ENCODE measurements at regions not wholly inside any gene's neighbourhood (a gene's known extent, or its start where the extent isn't known, plus 50 kb on each side); places are given as distances from the start of the nearest gene placed in this dataset.
A peak's percentile ranks its signal among the peaks of the same experiment; 100 is the strongest.
"Not testable (repeated sequence)": the region's sequence is repeated elsewhere in the genome, so short reads cannot be mapped to it uniquely, and the experiment has no call there.

DNA sequence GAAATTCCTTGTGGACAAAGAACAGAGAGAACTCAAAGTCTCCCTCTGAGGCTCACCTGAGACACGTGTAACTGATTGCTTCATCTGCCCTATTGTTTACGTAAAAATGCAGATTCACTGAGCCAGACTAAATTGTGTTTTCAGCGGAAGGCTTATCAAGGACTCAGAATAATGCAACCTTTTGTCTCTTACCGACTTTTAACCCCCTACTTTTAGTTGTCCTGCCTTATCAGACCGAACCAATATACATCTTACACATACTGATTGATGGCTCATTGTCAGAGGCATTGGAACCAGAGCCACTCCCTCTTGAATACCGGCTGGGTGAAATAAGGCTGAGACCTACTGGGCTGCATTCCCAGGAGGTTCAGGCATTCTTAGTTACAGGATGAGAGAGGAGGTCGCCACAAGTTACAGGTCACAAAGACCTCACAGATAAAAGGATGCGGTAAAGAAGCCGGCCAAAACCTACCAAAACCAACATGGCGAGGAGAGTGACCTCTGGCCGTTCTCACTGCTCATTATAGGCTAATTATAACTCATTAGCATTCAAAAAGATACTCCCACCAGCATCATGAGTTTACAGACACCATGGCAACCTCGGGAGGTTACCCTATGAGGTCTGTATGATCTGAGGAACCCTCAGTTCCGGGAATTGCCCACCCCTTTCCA lies 95.5 kb upstream of the ZNF184 start:
- no peak for DNase-seq

DNA sequence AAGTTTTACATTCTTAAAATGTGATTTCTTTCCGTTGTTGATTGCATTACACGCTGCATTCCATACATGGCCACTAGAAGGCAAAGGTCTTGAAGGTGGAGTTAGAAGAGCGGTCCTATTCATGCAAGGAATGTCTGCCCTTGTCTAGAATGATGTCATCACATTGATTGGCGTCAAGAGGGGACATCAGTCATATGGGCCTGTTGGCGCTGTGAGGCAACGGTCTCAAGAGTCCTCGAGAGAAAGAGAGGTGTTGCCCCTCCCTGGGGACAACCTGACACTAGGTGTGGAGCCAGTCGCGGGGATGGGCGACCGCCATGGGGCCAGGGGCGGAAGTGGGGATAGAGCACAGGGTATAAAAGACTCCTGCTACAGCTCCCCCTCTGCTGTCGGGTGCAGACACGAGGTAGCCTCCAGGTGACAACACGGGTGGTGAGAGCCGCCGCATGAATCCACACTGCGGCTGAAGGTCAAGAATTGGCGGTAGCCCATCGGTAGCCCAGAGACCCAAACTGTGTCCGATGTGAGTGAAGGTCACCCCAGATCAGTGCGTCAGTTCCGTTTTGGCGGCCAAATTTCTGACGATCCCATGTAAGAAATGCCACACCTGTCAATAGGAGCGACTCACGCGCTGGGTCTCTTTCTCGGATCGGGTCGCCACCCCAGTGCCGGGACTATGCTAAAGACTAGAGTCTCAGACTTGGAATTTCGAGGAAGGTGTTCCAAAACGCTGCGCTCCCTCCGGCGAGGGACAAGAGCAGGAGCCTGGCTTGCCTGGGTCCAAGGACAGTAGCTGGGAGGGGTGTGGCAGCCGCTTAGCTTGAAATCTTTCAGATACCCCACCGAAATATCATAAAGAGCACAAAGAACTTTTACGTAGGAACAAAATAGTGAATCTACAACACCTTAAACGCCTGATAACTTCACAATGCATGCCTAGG lies 93.2 kb upstream of the ZNF184 start:
- no peak for DNase-seq

DNA sequence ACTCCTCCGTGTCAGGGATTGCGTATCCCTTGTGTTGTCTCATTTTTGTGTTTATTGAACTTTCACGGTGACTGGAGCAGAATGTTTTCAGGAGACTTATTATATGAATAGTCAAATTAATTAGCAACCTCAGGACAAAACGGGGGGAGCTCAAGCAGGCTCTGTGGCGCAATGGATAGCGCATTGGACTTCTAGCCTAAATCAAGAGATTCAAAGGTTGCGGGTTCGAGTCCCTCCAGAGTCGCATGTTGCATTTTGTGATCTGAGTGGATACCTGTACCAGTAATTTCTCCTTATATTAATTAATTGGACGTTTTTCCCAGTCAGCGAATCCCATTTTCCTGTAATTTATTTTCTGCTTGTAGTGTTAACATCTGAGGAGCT lies 89.1 kb upstream of the ZNF184 start:
- no peak for DNase-seq

DNA sequence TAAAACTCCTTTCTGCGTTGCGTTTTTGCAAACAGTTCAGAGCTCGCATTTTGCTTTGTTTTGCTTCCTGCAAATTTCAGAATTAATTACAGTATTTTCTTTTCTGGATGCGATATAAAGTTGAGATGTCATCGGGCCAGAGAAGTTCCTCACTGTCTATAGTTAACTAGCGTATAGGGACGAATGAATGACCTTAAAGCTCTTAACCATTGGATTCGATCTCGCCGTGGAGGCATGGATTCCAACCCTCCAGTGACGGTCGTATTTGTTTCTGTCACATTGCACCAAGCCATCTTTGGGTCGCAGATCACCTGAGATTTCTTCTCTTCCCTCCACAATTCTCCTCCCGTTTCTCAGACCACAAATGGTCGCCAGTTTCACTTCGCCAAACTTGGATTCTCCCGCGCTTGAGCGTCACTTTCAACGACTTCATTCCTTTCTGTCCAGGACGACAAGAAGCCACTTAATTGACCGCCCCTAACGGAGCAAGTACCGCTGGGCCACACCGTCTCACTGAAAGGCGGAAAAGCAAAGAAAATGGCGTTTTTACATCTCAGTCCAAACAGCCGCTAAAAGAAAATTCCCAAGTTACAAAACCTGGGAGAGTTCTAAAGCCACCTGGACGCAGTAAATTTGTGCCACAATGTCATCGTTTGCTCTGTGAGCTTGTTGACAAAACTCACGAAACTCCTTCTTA lies 85.3 kb upstream of the ZNF184 start:
- no peak for DNase-seq

DNA sequence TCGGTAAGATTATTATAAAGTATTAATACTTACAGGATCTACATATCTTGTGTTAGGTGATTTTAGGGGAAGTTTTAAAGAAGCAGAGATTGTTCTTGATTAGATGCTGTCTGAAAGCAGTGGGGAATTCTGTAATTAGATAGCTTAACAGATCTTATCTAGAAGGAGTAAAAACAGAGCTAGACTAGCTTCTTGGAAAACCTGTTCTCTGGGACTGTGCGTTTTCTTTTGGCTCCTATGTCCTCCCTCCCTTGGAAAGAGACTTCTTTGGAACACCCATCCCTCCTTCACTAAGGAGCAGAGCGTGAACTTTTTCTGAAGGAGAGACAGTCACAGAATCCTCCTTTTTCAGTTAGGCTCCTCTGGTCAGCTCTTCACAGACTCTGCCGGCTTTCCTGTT lies 83.5 kb upstream of the ZNF184 start:
- DNase-seq = no peak

DNA sequence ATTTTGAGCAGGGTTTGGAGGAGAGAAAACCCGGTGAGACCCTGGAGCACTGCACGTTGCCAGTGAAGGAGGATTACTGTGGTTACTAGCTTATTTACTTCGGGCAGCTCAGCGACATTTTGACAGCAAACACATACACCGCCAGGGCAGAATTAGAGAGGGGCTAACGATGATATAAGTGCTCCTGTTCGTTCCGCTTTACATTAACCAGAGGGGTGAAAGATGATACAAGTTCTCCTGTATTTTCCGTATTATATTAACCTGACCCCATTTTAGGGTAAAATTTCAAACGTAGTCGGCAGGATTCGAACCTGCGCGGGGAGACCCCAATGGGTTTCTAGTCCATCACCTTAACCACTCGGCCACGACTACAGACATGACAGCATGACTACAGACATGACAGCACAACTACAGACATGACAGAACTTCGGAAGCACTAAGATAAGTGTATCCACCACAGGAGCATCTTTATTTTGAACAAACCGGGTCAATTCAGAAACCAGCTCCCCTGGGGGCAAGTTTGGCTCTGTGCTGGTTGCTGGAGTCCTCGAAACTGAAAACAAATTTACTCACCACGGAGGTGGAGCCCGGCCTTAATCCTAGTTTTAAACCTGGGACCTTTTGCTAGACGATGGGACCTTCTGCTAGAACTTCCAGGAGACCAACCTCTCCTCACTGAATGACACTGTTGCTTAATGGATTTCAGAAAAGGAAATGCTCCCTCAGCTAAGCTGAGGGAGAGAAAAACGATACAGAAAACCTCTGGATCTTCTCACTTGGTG lies 80.4 kb upstream of the ZNF184 start:
- peak; percentile 81 for DNase-seq

DNA sequence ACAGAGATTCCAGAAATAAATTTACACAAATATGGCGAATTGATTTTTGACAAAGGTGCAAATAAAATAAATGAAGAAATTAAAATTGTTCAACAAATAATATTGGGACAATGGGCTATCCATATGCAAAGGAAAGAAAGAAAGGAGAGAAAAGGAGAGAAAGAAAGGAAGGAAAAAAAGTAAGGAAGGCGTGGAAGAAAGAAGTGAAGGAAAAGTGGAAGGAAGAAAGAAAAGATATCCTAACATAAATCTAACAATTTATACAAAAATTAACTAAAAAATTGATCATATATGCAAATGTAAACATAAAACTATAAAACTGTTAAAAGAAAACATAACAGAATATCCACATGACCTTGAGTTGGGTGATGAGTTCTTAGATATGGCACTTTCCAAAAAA lies 78.7 kb upstream of the ZNF184 start:
- no peak for DNase-seq

DNA sequence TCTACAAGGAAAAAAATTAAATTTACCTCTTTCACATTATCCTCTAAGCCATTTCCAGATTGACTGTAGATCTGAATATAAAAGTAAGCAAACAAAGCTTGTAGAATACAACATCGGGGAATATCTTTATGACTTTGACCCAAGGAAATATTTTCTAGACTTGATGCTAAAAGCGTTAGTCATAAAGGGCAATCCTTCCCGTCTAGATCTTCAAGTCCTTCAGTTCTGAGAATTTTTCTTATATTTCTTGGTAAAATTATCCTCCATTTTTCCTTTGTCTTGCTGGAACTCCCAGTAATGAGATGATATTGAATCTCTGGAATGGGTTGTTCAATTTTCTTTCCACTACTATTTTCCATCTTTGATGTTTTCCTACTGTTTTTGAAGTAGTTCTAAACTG lies 77.8 kb upstream of the ZNF184 start:
- DNase-seq = no peak

DNA sequence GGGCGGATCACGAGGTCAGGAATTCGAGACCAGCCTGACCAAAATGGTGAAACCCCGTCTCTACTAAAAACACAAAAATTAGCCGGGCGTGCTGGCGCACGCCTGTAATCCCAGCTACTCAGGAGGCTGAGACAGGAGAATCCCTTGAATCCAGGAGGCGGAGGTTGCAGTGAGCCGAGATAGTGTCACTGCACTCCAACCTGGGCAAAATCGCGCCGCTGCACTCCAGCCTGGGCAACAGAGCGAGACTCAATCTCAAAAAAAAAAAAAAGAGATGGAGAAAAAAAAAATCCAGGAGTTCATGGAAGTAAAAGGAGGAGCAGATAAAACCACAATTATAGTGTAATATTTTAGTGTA lies 76.3 kb upstream of the ZNF184 start:
- not testable (repeated sequence) for DNase-seq

DNA sequence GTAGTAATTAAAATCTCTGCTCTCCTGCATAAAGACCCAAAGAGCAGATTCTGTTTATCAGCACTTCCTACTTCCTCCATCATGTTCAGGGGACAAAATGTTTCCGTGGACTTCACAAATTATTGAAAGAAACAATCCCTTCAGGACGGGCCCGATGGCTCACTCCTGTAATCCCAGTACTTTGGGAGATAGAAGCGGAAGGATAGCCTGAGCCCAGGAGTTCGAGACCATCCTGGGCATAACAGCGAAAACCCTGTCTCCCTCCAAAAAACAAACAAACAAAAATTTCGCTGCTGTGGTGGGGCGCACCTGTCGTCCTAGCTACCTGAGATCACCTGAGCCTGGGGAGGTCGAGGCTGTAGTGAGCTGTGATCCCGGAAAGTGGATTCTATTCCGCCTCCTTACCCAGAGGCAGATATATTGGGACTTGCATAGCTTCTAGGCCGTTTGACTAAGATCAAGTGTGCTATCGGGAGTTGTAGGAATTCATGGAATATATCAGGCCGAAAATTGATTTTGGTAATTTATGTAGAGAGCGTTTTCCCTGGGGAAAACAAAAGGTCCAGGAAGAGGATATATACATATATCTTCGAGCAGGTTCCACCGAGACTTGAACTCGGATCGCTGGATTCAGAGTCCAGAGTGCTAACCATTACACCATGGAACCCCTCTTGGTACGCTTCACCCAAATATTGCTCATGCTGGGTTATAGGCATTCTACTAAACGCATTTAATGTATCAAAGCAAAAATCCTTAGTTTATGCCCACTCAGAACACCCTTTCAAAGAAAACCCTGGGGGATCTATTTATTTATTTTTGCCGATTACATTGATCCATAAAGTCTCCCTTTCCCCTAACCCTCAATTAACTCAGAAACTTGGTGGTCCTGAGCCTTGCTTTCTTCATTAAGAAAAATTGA lies 74.5 kb upstream of the ZNF184 start:
- DNase-seq = no peak

DNA sequence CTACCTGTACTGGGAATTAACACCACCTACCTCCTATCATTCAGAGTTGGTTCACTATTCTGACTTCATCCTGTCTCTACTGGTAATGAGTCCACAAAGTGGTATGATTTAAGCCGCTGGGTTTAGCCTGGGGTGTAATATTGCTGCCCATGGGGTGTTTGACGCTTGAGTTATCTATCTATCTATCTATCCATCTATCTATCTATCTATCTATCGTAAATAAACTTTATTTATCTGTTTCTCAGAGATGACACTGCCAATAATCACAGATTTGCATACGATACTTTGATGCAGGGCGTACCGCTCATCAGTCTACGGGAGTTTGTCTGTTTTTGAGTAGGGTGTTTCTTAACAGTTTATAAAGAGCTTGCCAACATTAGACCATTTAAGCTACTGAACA lies 73.6 kb upstream of the ZNF184 start:
- no peak for DNase-seq

DNA sequence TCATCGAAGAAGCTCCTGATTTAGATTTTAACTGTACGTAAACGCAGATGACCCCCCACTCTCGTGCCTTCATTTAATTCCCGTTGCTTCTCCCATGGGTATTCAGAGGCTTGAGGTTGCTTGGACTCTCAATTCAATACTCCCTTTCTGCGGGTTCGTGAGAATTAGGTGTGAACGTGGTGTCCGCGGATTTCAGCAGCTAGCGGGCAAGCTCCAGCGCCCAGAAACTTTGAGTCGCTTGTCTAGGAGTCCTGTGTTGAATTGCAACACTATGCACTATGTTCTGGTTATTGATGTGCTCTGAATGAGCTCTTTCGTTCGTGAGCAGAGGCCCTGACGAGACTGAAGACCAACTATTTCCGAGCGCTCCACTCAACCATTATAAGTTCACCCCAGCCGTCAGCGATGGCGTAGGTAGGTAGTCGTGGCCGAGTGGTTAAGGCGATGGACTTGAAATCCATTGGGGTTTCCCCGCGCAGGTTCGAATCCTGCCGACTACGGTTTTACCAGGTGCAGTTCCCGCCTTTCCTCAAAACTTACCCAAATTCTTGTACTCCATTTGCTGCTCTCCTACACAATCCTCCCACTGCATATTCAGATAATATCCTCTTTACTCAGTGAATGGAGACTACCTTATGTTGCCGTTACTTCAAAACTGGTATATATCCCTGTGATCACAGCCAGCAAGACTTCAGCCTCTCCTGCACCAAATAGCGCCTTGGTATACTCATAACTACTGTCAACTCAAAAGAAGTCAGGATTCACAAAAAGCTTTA lies 72.6 kb upstream of the ZNF184 start:
- DNase-seq = no peak

DNA sequence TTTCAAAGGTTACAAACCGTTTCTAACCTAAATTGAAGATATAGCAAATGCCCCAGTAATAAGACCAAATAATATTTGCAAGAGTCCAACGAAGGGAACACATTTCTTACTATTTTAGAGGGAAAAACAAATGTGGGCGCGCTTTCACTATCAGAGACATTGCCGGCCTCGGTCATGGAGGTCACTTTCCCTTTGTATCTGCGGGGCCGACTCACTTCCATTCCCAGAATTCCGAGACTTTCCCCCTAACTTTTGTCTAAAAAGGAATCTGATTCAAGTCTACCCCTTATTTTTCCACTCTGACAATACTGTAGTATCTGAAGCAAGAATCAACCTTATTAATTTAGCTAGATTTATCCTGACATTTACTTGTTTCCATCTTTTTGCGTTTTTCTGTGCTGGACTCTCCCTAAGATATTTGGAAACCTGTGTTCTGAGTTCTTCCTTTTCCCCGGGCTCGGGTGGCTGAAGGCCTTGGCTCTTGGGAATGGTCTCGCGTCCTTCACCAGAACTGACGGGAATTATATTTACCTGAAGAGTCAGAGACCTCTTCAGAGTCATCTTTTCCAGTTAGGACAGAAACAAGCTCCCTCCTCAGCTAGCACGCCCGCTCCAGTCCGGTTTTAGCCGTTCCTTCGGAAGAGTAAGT lies 71.8 kb upstream of the ZNF184 start:
- no peak for DNase-seq

DNA sequence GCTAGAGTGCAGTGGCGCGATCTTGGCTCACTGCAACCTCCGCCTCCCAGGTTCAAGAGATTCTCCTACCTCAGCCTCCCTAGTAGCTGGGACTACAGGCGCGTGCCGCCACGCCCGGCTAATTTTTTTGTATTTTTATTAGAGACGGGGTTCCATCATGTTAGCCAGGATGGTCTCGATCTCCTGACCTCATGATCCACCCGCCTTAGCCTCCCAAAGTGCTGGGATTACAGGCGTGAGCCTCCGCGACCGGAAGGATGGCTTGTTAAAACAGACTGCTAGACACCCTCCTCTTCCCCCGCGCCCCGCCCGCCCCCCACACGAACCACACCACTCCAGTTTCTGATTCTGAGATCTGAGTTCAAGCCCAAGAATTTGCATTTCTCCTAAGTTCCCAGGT lies 71.2 kb upstream of the ZNF184 start:
- DNase-seq = not testable (repeated sequence)

DNA sequence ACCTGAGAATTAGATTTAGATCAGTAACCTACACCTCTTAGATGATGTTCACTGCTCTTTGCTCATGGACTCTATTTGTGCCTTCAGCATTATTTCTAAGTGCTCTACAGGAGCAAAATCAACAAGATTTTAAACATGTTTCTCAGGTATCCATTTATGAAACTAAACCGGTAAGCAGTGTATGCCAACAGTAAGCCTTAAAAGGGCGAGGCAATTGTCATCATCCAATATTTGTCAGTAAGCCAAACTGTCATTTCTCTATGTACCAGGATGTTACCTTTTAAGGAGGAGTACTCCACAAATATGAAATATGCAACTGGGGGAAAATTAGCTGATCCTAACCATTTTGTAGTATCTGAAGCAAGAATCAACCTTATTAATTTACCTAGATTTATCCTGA lies 69.6 kb upstream of the ZNF184 start:
- DNase-seq = no peak

DNA sequence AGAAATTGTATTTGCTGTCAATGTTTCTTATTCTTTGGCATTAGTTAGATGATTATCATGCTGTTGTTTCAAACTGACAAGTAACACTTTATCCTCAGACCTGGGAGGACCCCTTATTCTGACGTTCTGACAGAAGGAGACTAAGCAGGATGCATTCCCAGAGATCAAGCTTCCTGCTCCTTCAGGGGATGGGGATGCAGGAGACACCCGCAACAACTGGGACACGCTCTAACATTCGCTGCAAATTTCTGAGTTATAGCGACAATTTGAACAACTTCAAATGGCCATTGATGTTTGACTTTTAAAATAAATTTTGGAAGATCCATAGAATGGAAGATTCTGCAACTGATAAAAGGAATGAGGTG lies 69.0 kb upstream of the ZNF184 start:
- DNase-seq = no peak

DNA sequence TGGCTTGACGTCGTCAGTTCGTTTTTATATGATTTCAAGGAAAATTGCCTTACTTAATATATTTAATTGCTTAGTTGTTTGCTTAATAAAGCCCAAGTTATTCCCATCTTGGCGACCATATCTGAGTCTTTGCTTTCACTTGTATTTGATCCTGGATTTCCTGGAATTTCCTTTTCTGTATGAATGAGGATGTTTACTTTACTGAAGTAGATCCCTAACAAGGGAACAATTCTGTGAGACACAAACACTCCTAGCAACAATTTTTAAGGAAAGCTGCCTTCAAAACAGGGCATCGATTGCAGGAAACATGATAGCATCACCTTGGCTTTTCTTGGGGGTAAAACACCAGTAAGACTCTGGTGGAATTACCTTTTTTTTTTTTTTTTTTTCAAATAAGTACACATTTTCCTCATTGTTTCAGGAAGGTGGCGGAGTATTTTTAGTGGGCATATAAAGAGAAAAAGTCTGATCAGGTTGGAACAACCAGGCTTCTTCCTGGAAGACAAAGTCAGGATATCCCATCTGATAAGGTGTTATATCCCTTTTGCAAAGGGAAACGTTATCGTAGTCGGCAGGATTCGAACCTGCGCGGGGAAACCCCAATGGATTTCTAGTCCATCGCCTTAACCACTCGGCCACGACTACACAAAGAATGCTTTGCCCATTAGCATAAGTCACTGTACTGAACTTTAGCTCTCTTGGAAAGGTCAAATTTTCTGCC lies 68.5 kb upstream of the ZNF184 start:
- no peak for DNase-seq

DNA sequence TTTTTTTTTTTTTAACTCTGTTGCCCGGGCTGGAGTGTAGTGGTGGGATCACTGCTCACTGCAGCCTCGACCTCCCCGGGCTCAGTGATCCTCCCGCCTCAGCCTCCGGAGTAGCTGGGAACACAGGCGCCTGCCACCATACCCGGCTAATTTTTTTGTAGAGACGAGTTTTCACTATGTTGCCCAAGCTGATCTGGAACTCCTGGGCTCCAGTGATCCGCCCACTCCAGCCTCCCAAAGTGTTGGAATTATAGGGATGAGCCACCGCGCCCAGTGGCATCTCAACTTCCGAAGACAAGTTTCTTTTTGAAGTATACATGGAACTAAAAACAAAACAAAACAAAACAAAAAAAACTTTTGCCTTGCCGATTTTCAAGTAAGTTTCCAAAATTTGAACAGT lies 66.6 kb upstream of the ZNF184 start:
- no peak for DNase-seq

DNA sequence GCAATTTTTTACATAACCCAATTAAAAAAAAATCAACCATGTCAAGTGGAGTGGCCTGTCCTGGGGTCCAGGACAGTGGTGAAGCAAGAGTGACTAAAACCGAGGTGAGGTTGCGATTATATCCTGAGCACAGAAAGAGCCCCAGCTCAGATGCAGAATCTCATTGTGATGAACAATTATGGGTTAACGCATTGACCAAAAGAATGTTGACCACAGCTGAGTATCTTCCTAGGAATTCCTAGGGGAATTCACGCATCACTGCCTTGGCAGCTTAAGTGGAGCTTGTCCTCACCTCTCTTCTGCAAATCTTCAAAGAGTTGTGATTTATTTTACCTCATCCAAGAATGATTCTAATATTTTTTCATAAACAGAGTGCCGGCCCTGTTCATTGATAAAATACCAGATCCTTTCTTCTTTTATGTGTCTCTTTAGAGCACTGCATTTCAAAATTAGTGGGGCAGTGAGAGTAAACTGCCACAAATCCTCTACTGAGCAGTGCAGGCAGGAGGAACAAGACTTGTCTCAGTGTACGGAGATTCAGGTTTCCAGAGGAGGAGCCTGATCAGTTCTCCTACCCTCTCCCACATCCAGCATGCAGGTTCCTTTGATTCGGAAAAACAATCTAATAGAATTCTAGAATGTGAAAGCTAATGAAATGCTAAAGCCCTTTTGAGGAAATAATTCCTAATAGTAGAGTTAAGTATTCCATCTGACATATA lies 60.1 kb upstream of the ZNF184 start:
- no peak for DNase-seq

Data from NCI-H1105 (cell line).